Panc1 (cell line): ENCODE measurements at regions not wholly inside any gene's neighbourhood (a gene's known extent, or its start where the extent isn't known, plus 50 kb on each side); places are given as distances from the start of the nearest gene placed in this dataset.
"Not testable (repeated sequence)": the region's sequence is repeated elsewhere in the genome, so short reads cannot be mapped to it uniquely, and the experiment has no call there.

Experiments used
- TCF7L2 ChIP-seq: IDR thresholded peaks from 2 replicates; pipeline ENCODE4 v1.6.1; 2011; ENCODE audit warnings: mild to moderate bottlenecking, low read depth, low read length, inconsistent platforms
- TF ChIP-seq, protein P1 (sequence below): fragments of 450-650 bp; IDR thresholded peaks from 2 replicates; pipeline ENCODE4 v1.5.1; 2017; ENCODE audit warnings: mild to moderate bottlenecking

DNA sequence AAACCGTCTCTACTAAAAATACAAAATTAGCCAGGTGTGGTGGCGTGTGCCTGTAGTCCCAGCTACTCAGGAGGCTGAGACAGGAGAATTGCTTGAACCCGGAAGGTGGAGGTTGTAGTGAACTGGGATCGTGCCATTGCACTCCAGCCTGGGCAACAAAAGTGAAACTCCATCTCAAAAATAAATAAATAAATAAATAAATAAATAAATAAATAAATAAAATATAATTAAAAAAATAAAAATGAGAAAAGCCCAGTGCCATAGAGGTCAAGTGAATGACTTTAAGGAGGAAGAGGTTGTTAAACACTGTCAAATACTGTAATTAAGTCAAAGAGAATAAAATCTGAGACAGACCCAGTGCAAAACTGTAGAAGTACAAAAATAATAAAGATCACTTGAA, 247.0 kb downstream of the FAM133A start:
- TF ChIP-seq, protein P1, sequence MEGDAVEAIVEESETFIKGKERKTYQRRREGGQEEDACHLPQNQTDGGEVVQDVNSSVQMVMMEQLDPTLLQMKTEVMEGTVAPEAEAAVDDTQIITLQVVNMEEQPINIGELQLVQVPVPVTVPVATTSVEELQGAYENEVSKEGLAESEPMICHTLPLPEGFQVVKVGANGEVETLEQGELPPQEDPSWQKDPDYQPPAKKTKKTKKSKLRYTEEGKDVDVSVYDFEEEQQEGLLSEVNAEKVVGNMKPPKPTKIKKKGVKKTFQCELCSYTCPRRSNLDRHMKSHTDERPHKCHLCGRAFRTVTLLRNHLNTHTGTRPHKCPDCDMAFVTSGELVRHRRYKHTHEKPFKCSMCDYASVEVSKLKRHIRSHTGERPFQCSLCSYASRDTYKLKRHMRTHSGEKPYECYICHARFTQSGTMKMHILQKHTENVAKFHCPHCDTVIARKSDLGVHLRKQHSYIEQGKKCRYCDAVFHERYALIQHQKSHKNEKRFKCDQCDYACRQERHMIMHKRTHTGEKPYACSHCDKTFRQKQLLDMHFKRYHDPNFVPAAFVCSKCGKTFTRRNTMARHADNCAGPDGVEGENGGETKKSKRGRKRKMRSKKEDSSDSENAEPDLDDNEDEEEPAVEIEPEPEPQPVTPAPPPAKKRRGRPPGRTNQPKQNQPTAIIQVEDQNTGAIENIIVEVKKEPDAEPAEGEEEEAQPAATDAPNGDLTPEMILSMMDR: not testable (repeated sequence)
- TF ChIP-seq TCF7L2: not testable (repeated sequence)
